ENCODE measurements at regions not wholly inside any gene's neighbourhood (a gene's known extent, or its start where the extent isn't known, plus 50 kb on each side); places are given as distances from the start of the nearest gene placed in this dataset.

DNA sequence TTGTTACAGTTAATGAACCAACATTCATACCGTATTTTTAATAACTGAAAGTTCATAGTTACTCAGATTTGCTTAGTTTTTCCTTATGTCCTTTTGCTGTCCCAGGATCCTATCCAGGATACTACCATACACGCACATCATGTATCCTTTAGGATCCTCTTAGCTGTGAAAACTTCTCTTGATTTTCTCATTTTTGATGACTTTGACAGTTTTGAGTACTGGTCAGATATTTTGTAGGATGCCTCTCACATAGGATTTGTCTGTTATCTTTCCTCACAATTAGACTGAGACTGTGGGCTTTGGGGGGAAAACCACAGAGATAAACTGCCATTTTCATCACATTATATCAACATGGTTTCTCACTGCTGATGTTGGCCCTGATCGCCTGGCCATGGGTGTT lies 491.3 kb upstream of the TRPC7 start:
- TF ChIP-seq, protein P1, sequence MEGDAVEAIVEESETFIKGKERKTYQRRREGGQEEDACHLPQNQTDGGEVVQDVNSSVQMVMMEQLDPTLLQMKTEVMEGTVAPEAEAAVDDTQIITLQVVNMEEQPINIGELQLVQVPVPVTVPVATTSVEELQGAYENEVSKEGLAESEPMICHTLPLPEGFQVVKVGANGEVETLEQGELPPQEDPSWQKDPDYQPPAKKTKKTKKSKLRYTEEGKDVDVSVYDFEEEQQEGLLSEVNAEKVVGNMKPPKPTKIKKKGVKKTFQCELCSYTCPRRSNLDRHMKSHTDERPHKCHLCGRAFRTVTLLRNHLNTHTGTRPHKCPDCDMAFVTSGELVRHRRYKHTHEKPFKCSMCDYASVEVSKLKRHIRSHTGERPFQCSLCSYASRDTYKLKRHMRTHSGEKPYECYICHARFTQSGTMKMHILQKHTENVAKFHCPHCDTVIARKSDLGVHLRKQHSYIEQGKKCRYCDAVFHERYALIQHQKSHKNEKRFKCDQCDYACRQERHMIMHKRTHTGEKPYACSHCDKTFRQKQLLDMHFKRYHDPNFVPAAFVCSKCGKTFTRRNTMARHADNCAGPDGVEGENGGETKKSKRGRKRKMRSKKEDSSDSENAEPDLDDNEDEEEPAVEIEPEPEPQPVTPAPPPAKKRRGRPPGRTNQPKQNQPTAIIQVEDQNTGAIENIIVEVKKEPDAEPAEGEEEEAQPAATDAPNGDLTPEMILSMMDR (IDR thresholded peaks at IDR 0.05) = no peak
- TF ChIP-seq EP300 (IDR thresholded peaks at IDR 0.05; ENCODE audit: borderline replicate concordance in 1 of 2, low read depth in 1 of 2, low read length in 1 of 2) (no peak), SMC3 (IDR thresholded peaks at IDR 0.05; ENCODE audit: low read depth, low read length) (no peak), EZH2phosphoT487 (IDR thresholded peaks at IDR 0.05; ENCODE audit: borderline replicate concordance, low read depth) (no peak), MAX (IDR thresholded peaks at IDR 0.05; ENCODE audit: low read depth) (no peak), ELF1 (IDR thresholded peaks at IDR 0.05) (no peak), TEAD4 (IDR thresholded peaks at IDR 0.05; ENCODE audit: borderline replicate concordance, insufficient read depth) (no peak), MXI1 (IDR thresholded peaks at IDR 0.05; ENCODE audit: low read depth, low read length) (no peak), FOXJ3 (CRISPR knock-in tag; IDR thresholded peaks at IDR 0.05) (no peak)

Data from SK-N-SH (cell line).